ENCODE measurements at regions not wholly inside any gene's neighbourhood (a gene's known extent, or its start where the extent isn't known, plus 50 kb on each side); places are given as distances from the start of the nearest gene placed in this dataset.

DNA sequence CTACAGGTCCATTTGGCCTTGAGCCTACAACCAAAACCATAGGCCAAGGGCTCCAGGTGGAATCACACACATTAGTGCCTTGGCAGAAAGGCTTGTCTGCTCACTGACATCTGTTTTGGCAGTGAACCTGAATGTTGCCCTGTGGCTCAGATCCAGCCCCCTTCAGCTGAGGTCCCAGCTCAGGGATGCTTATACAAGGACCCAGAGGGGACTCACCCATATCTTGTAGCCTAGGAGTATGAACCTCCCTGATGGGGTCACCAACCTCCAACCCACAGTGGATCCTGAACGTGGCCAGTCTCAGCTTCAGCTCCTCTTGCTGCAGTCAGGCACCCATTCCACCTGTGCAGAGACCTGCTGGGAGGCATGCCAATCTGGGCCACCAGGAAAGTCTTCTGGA is 50.8 kb upstream of the HMX1 start:
- Mint-ChIP-seq H3K36me3 (peaks cover 8% of the 10 kb centered on the region), H3K9me3 (no peaks in the 10 kb centered on the region), H3K27me3 (peaks cover 9 to 19% of the 10 kb centered on the region in 2 donors), H3K4me3 (no peak overlapping the region), H3K27ac (no peak overlapping the region), H3K4me1 (ENCODE audit: low read depth in 2 of 2) (no peaks in the 10 kb centered on the region)
- ATAC-seq: no peak
- no peak for DNase-seq (ENCODE audit: low spot score)

DNA sequence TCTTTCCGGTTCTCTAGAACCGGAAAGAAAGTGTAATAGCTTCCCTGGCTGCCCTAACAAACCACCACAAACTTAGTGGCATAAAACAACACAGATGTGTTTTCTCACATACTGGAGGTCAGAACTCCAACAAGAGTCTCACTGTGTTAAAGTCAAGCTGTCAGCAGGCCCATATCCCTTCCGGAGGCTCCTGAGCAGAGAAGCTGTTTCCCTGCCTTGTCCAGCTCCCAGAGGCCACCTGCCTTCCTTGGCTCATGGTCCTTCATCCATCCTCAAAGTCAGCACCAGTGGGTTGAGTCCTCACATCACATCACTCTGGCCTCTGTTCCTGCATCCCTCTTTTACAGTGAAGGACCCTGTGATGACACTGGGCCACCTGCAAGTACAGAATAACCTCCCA is 49.8 kb upstream of the HMX1 start:
- Mint-ChIP-seq H3K4me1 (ENCODE audit: low read depth in 2 of 2) (no peaks in the 10 kb centered on the region), H3K9me3 (no peaks in the 10 kb centered on the region), H3K27ac (no peak overlapping the region), H3K27me3 (peaks cover 8 to 19% of the 10 kb centered on the region in 2 donors), H3K4me3 (no peak overlapping the region), H3K36me3 (peaks cover 8% of the 10 kb centered on the region)
- ATAC-seq (no peak), DNase-seq (ENCODE audit: low spot score) (no peak)
